ENCODE measurements at regions not wholly inside any gene's neighbourhood (a gene's known extent, or its start where the extent isn't known, plus 50 kb on each side); places are given as distances from the start of the nearest gene placed in this dataset.

DNA sequence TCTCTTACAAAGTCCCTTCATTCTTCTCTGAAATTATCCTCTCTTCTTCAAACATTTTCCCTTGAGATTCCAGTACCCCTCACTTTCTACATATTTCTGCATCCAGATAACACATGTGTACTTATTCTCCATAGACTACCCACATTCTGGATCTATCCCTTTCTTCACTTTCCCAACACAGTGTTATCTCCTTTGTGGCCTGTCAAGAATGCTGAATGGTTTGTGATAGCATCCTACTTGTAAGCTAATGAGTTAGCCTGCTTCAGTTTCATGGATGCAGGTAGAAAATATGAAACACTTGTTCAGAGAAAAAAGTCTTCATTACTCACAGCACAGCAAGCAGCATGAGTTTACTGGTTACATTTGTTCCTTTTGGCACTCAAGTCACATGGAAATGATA lies 245.4 kb downstream of the HTR1B start:
- BruUV-seq (replicated peaks) = no TSS peak
- intact Hi-C loops (cut with micrococcal nuclease; ENCODE audit: unreplicated experiment) = no loop called here
- no peak for DNase-seq (ENCODE audit: low spot score)
- H3K27me3 ChIP-seq (replicated peaks; ENCODE audit: insufficient read depth, low read depth, low read length, poor library complexity) = no peaks in the 10 kb centered on the region
- TF ChIP-seq, protein P1, sequence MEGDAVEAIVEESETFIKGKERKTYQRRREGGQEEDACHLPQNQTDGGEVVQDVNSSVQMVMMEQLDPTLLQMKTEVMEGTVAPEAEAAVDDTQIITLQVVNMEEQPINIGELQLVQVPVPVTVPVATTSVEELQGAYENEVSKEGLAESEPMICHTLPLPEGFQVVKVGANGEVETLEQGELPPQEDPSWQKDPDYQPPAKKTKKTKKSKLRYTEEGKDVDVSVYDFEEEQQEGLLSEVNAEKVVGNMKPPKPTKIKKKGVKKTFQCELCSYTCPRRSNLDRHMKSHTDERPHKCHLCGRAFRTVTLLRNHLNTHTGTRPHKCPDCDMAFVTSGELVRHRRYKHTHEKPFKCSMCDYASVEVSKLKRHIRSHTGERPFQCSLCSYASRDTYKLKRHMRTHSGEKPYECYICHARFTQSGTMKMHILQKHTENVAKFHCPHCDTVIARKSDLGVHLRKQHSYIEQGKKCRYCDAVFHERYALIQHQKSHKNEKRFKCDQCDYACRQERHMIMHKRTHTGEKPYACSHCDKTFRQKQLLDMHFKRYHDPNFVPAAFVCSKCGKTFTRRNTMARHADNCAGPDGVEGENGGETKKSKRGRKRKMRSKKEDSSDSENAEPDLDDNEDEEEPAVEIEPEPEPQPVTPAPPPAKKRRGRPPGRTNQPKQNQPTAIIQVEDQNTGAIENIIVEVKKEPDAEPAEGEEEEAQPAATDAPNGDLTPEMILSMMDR (conservative IDR thresholded peaks at IDR 0.05; ENCODE audit: low read depth, low read length) = no peak
- H3K9me3 ChIP-seq (ENCODE audit: low read depth, low read length, poor library complexity, severe bottlenecking) = peaks cover 25% of the 10 kb centered on the region
- H3K4me1 ChIP-seq (ENCODE audit: insufficient read depth, low read length, poor library complexity, severe bottlenecking) = no peaks in the 10 kb centered on the region
- POLR2A ChIA-PET (ENCODE audit: low non-redundant PET) = no interaction called here
- H3K36me3 ChIP-seq (ENCODE audit: insufficient read depth, low read length, poor library complexity, severe bottlenecking) = no peaks in the 10 kb centered on the region
- CTCF ChIA-PET = no interaction called here
- H3K4me3 ChIP-seq (ENCODE audit: low read depth, low read length, poor library complexity, severe bottlenecking) = no peak overlapping the region
- H3K27ac ChIP-seq (ENCODE audit: low read depth, low read length, poor library complexity, severe bottlenecking) = no peak overlapping the region

DNA sequence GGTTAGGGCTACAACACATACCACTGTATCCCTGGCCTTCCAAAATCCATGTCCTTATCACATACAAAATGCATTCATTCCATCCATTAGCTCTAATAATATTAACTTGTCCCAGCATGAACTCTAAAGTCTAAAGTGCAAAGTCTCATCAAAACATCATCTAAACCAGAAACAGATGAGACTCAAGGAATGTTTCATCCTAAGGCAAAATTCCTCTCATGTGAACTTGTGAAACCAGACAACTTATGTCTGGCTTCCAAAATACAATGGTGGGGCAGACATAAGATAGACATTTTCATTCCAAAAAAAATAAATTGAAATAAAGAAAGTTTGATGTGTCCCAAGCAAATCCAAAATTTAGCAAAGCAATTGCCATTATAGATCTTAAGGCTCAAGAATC lies 257.4 kb downstream of the HTR1B start:
- no peak overlapping the region for H3K27ac ChIP-seq (ENCODE audit: low read depth, low read length, poor library complexity, severe bottlenecking)
- no peaks in the 10 kb centered on the region for H3K4me1 ChIP-seq (ENCODE audit: insufficient read depth, low read length, poor library complexity, severe bottlenecking)
- DNase-seq (ENCODE audit: low spot score) = no peak
- H3K27me3 ChIP-seq (replicated peaks; ENCODE audit: insufficient read depth, low read depth, low read length, poor library complexity) = no peaks in the 10 kb centered on the region
- CTCF ChIA-PET = no interaction called here
- TF ChIP-seq, protein P1 (conservative IDR thresholded peaks at IDR 0.05; ENCODE audit: low read depth, low read length) = no peak
- TF ChIP-seq EZH2 (IDR thresholded peaks at IDR 0.05; ENCODE audit: borderline replicate concordance, low read depth, low read length, poor library complexity, severe bottlenecking) = no peak
- no peaks in the 10 kb centered on the region for H3K36me3 ChIP-seq (ENCODE audit: insufficient read depth, low read length, poor library complexity, severe bottlenecking)
- peaks cover 32% of the 10 kb centered on the region for H3K9me3 ChIP-seq (ENCODE audit: low read depth, low read length, poor library complexity, severe bottlenecking)
- H3K4me3 ChIP-seq (ENCODE audit: low read depth, low read length, poor library complexity, severe bottlenecking) = no peak overlapping the region
- POLR2A ChIA-PET (ENCODE audit: low non-redundant PET) = no interaction called here
- no TSS peak for BruUV-seq (replicated peaks)
- intact Hi-C loops (cut with micrococcal nuclease; ENCODE audit: unreplicated experiment) = no loop called here

DNA sequence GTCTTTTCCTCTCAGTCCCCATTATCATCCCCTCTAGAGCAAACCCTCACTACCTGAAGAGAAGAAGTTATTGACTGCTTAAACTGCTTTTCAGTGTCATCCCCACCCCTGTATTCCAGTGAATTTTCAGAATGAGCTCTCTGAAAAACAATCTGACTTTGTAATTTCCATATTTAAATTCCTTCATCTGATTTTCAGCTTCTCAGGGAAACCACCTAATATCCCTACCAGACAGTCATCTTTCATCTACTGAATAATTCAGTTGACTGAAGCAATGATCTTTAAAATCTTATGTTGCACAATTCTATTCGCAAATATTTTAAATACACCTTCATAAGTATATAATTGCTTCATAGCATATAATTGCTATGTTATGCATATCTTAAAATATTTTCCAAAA lies 258.7 kb downstream of the HTR1B start:
- Histone ChIP-seq H3K9me3 (ENCODE audit: low read depth, low read length, poor library complexity, severe bottlenecking) (peaks cover 36% of the 10 kb centered on the region), H3K4me1 (ENCODE audit: insufficient read depth, low read length, poor library complexity, severe bottlenecking) (no peaks in the 10 kb centered on the region), H3K27ac (ENCODE audit: low read depth, low read length, poor library complexity, severe bottlenecking) (no peak overlapping the region), H3K27me3 (replicated peaks; ENCODE audit: insufficient read depth, low read depth, low read length, poor library complexity) (no peaks in the 10 kb centered on the region), H3K4me3 (ENCODE audit: low read depth, low read length, poor library complexity, severe bottlenecking) (no peak overlapping the region), H3K36me3 (ENCODE audit: insufficient read depth, low read length, poor library complexity, severe bottlenecking) (no peaks in the 10 kb centered on the region)
- BruUV-seq (replicated peaks) = no TSS peak
- no peak for DNase-seq (ENCODE audit: low spot score)
- POLR2A ChIA-PET (ENCODE audit: low non-redundant PET) = no interaction called here
- CTCF ChIA-PET = no interaction called here
- intact Hi-C loops (cut with micrococcal nuclease; ENCODE audit: unreplicated experiment) = no loop called here
- no peak for TF ChIP-seq EZH2 (IDR thresholded peaks at IDR 0.05; ENCODE audit: borderline replicate concordance, low read depth, low read length, poor library complexity, severe bottlenecking)
- TF ChIP-seq, protein P1 (conservative IDR thresholded peaks at IDR 0.05; ENCODE audit: low read depth, low read length) = no peak

Data from A673 (cell line).